ENCODE measurements at regions not wholly inside any gene's neighbourhood (a gene's known extent, or its start where the extent isn't known, plus 50 kb on each side); places are given as distances from the start of the nearest gene placed in this dataset.
"Not testable (repeated sequence)": the region's sequence is repeated elsewhere in the genome, so short reads cannot be mapped to it uniquely, and the experiment has no call there.

- DNase-seq (ENCODE audit: low read depth), result no peak
These were observed 1249.3 kb downstream of the CDH12 start for GRCh38 chr5:21603796-21604195.

GRCh38 chr5:21594566-21594965 lies 1258.6 kb downstream of the CDH12 start:
- DNase-seq (ENCODE audit: low read depth), result no peak

- DNase-seq (ENCODE audit: low read depth), result no peak
These were observed 1259.9 kb downstream of the CDH12 start for GRCh38 chr5:21593261-21593660.

GRCh38 chr5:21581508-21581907 lies 1271.6 kb downstream of the CDH12 start:
- DNase-seq (ENCODE audit: low read depth), result no peak

GRCh38 chr5:21574961-21575360 lies 1278.2 kb downstream of the CDH12 start:
- no peak for DNase-seq (ENCODE audit: low read depth)

- no peak for DNase-seq (ENCODE audit: low read depth)
These were observed 1278.7 kb downstream of the CDH12 start for GRCh38 chr5:21574438-21574837.

- no peak for DNase-seq (ENCODE audit: low read depth)
These were observed 1279.5 kb downstream of the CDH12 start for GRCh38 chr5:21573416-21574314.

GRCh38 chr5:21571196-21571595 lies 1281.9 kb downstream of the CDH12 start:
- DNase-seq (ENCODE audit: low read depth), result not testable (repeated sequence)

GRCh38 chr5:21559109-21559508 lies 1294.0 kb downstream of the CDH12 start:
- not testable (repeated sequence) for DNase-seq (ENCODE audit: low read depth)

GRCh38 chr5:21552263-21552662 lies 1300.9 kb downstream of the CDH12 start:
- DNase-seq (ENCODE audit: low read depth), result not testable (repeated sequence)

- not testable (repeated sequence) for DNase-seq (ENCODE audit: low read depth)
These were observed 1302.2 kb downstream of the CDH12 start for GRCh38 chr5:21550916-21551315.

GRCh38 chr5:21547656-21548055 lies 1305.5 kb downstream of the CDH12 start:
- DNase-seq (ENCODE audit: low read depth), result not testable (repeated sequence)

- DNase-seq (ENCODE audit: low read depth), result peak; percentile 9
These were observed 1318.0 kb downstream of the CDH12 start for GRCh38 chr5:21535114-21535513.

- DNase-seq (ENCODE audit: low read depth), result not testable (repeated sequence)
These were observed 1332.0 kb downstream of the CDH12 start for GRCh38 chr5:21521157-21521556.

GRCh38 chr5:21496926-21497325 lies 1356.2 kb downstream of the CDH12 start:
- DNase-seq (ENCODE audit: low read depth), result not testable (repeated sequence)

- DNase-seq (ENCODE audit: low read depth), result not testable (repeated sequence)
These were observed 1357.1 kb downstream of the CDH12 start for GRCh38 chr5:21496056-21496455.

- DNase-seq (ENCODE audit: low read depth), result not testable (repeated sequence)
These were observed 1357.9 kb downstream of the CDH12 start for GRCh38 chr5:21495235-21495634.

- not testable (repeated sequence) for DNase-seq (ENCODE audit: low read depth)
These were observed 1359.1 kb downstream of the CDH12 start for GRCh38 chr5:21494033-21494432.

GRCh38 chr5:21491182-21491581 lies 1362.0 kb downstream of the CDH12 start:
- DNase-seq (ENCODE audit: low read depth), result not testable (repeated sequence)

GRCh38 chr5:21488828-21489227 lies 1364.3 kb downstream of the CDH12 start:
- not testable (repeated sequence) for DNase-seq (ENCODE audit: low read depth)

GRCh38 chr5:21485458-21486000 lies 1367.6 kb downstream of the CDH12 start:
- DNase-seq (ENCODE audit: low read depth), result not testable (repeated sequence)

- DNase-seq (ENCODE audit: low read depth), result not testable (repeated sequence)
These were observed 1368.7 kb downstream of the CDH12 start for GRCh38 chr5:21484498-21484889.

- not testable (repeated sequence) for DNase-seq (ENCODE audit: low read depth)
These were observed 1369.2 kb downstream of the CDH12 start for GRCh38 chr5:21483790-21484497.

Data from non-pigmented ciliary epithelial cell (primary cell).